ENCODE measurements at regions not wholly inside any gene's neighbourhood (a gene's known extent, or its start where the extent isn't known, plus 50 kb on each side); places are given as distances from the start of the nearest gene placed in this dataset.

- TF ChIP-seq FOXA1 (IDR thresholded peaks at IDR 0.05) (no peak), RAD21 (IDR thresholded peaks at IDR 0.05) (no peak), FOXA2 (IDR thresholded peaks at IDR 0.05) (no peak), NR2F2 (IDR thresholded peaks at IDR 0.05) (no peak), REST (IDR thresholded peaks at IDR 0.05) (no peak), YY1 (IDR thresholded peaks at IDR 0.05) (no peak), HNF4A (conservative IDR thresholded peaks at IDR 0.05) (no peak), EGR1 (IDR thresholded peaks at IDR 0.05; ENCODE audit: low read depth in 2 of 2) (no peak)
- TF ChIP-seq, protein P1, sequence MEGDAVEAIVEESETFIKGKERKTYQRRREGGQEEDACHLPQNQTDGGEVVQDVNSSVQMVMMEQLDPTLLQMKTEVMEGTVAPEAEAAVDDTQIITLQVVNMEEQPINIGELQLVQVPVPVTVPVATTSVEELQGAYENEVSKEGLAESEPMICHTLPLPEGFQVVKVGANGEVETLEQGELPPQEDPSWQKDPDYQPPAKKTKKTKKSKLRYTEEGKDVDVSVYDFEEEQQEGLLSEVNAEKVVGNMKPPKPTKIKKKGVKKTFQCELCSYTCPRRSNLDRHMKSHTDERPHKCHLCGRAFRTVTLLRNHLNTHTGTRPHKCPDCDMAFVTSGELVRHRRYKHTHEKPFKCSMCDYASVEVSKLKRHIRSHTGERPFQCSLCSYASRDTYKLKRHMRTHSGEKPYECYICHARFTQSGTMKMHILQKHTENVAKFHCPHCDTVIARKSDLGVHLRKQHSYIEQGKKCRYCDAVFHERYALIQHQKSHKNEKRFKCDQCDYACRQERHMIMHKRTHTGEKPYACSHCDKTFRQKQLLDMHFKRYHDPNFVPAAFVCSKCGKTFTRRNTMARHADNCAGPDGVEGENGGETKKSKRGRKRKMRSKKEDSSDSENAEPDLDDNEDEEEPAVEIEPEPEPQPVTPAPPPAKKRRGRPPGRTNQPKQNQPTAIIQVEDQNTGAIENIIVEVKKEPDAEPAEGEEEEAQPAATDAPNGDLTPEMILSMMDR (IDR thresholded peaks at IDR 0.05; ENCODE audit: low read depth, low read length, missing input control): no peak
- TF ChIP-seq, protein P2, sequence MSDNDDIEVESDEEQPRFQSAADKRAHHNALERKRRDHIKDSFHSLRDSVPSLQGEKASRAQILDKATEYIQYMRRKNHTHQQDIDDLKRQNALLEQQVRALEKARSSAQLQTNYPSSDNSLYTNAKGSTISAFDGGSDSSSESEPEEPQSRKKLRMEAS (IDR thresholded peaks at IDR 0.05): no peak
- no peaks in the 10 kb centered on the region for H3K36me3 ChIP-seq (ENCODE audit: control insufficient read depth in 4 of 4, insufficient read depth in 3 of 4, low read depth in 1 of 4, low read length in 3 of 4)
- H3K4me1 ChIP-seq (ENCODE audit: control insufficient read depth in 4 of 4, insufficient read depth in 4 of 4, low read length in 3 of 4): no peaks in the 10 kb centered on the region
- no peaks in the 10 kb centered on the region for H3K9me3 ChIP-seq (ENCODE audit: control insufficient read depth in 4 of 4, low read length in 3 of 4)
- H3K9ac ChIP-seq (ENCODE audit: low read depth in 1 of 2, low read length in 2 of 2): no peak overlapping the region
- H3K27me3 ChIP-seq (ENCODE audit: control insufficient read depth in 4 of 4, insufficient read depth in 4 of 4, low read length in 3 of 4): no peaks in the 10 kb centered on the region
- no peak overlapping the region for H3K4me3 ChIP-seq (ENCODE audit: low read depth in 1 of 3, low read length in 3 of 3)
- no peak overlapping the region for H3K27ac ChIP-seq (ENCODE audit: low read depth in 1 of 2, low read length in 2 of 2)
- DNase-seq (ENCODE audit: low spot score): no peak
- 29% methylated on average over 1 of the region's 1 CpG for WGBS
These were observed 2129.4 kb upstream of the PIK3C3 start for GRCh38 chr18:39825485-39826150.

- Histone ChIP-seq H3K4me1 (ENCODE audit: control insufficient read depth in 4 of 4, insufficient read depth in 4 of 4, low read length in 3 of 4) (no peaks in the 10 kb centered on the region), H3K27ac (ENCODE audit: low read depth in 1 of 2, low read length in 2 of 2) (no peak overlapping the region), H3K9ac (ENCODE audit: low read depth in 1 of 2, low read length in 2 of 2) (no peak overlapping the region), H3K9me3 (ENCODE audit: control insufficient read depth in 4 of 4, low read length in 3 of 4) (peaks cover 0 to 3% (median 1%) of the 10 kb centered on the region in 4 donors), H3K27me3 (ENCODE audit: control insufficient read depth in 4 of 4, insufficient read depth in 4 of 4, low read length in 3 of 4) (no peaks in the 10 kb centered on the region), H3K4me3 (ENCODE audit: low read depth in 1 of 3, low read length in 3 of 3) (no peak overlapping the region), H3K36me3 (ENCODE audit: control insufficient read depth in 4 of 4, insufficient read depth in 3 of 4, low read depth in 1 of 4, low read length in 3 of 4) (no peaks in the 10 kb centered on the region)
- no peak for DNase-seq (ENCODE audit: low spot score)
- 73% methylated on average over 3 of the region's 3 CpGs for WGBS
- TF ChIP-seq, protein P1 (IDR thresholded peaks at IDR 0.05; ENCODE audit: low read depth, low read length, missing input control): no peak
- TF ChIP-seq GABPA (IDR thresholded peaks at IDR 0.05 in 1 of 2, conservative IDR thresholded peaks at IDR 0.05 in 1 of 2) (no peak), NR2F2 (IDR thresholded peaks at IDR 0.05) (no peak), YY1 (IDR thresholded peaks at IDR 0.05) (no peak), JUND (IDR thresholded peaks at IDR 0.05) (no peak), FOXA2 (IDR thresholded peaks at IDR 0.05) (no peak), REST (IDR thresholded peaks at IDR 0.05) (no peak), HNF4G (IDR thresholded peaks at IDR 0.05) (no peak), TAF1 (conservative IDR thresholded peaks at IDR 0.05) (no peak), EGR1 (IDR thresholded peaks at IDR 0.05; ENCODE audit: low read depth in 2 of 2) (no peak), RXRA (IDR thresholded peaks at IDR 0.05) (no peak)
- TF ChIP-seq, protein P3, sequence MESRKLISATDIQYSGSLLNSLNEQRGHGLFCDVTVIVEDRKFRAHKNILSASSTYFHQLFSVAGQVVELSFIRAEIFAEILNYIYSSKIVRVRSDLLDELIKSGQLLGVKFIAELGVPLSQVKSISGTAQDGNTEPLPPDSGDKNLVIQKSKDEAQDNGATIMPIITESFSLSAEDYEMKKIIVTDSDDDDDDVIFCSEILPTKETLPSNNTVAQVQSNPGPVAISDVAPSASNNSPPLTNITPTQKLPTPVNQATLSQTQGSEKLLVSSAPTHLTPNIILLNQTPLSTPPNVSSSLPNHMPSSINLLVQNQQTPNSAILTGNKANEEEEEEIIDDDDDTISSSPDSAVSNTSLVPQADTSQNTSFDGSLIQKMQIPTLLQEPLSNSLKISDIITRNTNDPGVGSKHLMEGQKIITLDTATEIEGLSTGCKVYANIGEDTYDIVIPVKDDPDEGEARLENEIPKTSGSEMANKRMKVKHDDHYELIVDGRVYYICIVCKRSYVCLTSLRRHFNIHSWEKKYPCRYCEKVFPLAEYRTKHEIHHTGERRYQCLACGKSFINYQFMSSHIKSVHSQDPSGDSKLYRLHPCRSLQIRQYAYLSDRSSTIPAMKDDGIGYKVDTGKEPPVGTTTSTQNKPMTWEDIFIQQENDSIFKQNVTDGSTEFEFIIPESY (IDR thresholded peaks at IDR 0.05): no peak
These were observed 2148.5 kb upstream of the PIK3C3 start for GRCh38 chr18:39806525-39806924.

Measured in liver (tissue), 8 donors.